NOMO-1 (cell line): ENCODE measurements at regions not wholly inside any gene's neighbourhood (a gene's known extent, or its start where the extent isn't known, plus 50 kb on each side); places are given as distances from the start of the nearest gene placed in this dataset.

Experiments used
- DNase-seq, 2 experiments: peaks; one replicate each; lab custom pipeline; 2025; ENCODE audit not compliant: unreplicated experiment in 2 of 2; lab: John Stamatoyannopoulos, UW

GRCh38 chr5:58260243-58260642 lies 199.6 kb downstream of the PLK2 start:
- DNase-seq, result no peak

GRCh38 chr5:58259685-58260152 lies 200.2 kb downstream of the PLK2 start:
- DNase-seq, result no peak

- no peak for DNase-seq
Observed at GRCh38 chr5:58258984-58259684, 200.8 kb downstream of the PLK2 start.

GRCh38 chr5:58255970-58256369 lies 203.9 kb downstream of the PLK2 start:
- DNase-seq, result no peak

- DNase-seq, result no peak
Observed at GRCh38 chr5:58255386-58255785, 204.5 kb downstream of the PLK2 start.

- DNase-seq, result no peak
Observed at GRCh38 chr5:58248221-58248620, 211.7 kb downstream of the PLK2 start.

GRCh38 chr5:58246461-58246944 lies 213.4 kb downstream of the PLK2 start:
- DNase-seq, result no peak

- DNase-seq, result no peak
Observed at GRCh38 chr5:58245476-58245840, 214.4 kb downstream of the PLK2 start.

GRCh38 chr5:58244819-58245475 lies 214.9 kb downstream of the PLK2 start:
- DNase-seq, result peak in 1 of 2 experiments; percentile 9

- no peak for DNase-seq
Observed at GRCh38 chr5:58241389-58241788, 218.5 kb downstream of the PLK2 start.

- no peak for DNase-seq
Observed at GRCh38 chr5:58240322-58240721, 219.6 kb downstream of the PLK2 start.

- no peak for DNase-seq
Observed at GRCh38 chr5:58239731-58240130, 220.2 kb downstream of the PLK2 start.

- DNase-seq, result peak; percentile 32 to 34
Observed at GRCh38 chr5:58239045-58239444, 220.8 kb downstream of the PLK2 start.

- no peak for DNase-seq
Observed at GRCh38 chr5:58236498-58236897, 223.4 kb downstream of the PLK2 start.

GRCh38 chr5:58235299-58235698 lies 224.6 kb downstream of the PLK2 start:
- DNase-seq, result peak; percentile 50 to 92

GRCh38 chr5:58232130-58232529 lies 227.8 kb downstream of the PLK2 start:
- DNase-seq, result no peak

GRCh38 chr5:58231041-58231440 lies 228.8 kb downstream of the PLK2 start:
- no peak for DNase-seq

- no peak for DNase-seq
Observed at GRCh38 chr5:58228896-58229295, 231.0 kb downstream of the PLK2 start.

- no peak for DNase-seq
Observed at GRCh38 chr5:58227858-58228257, 232.0 kb downstream of the PLK2 start.

- no peak for DNase-seq
Observed at GRCh38 chr5:58224661-58225060, 235.2 kb downstream of the PLK2 start.

GRCh38 chr5:58224221-58224620 lies 235.7 kb downstream of the PLK2 start:
- no peak for DNase-seq

GRCh38 chr5:58215364-58215763 lies 244.5 kb downstream of the PLK2 start:
- DNase-seq, result no peak
